Cardiac fibroblast (primary cell): ENCODE measurements at regions not wholly inside any gene's neighbourhood (a gene's known extent, or its start where the extent isn't known, plus 50 kb on each side); places are given as distances from the start of the nearest gene placed in this dataset.

Source experiments
- DNase-seq, 2 donors: peaks; one replicate each; pipeline versions ENCODE4 v3.0.0 to v3.0.0-alpha.2; 2010; ENCODE audit warnings: low read depth in 2 of 2
- H3K4me3 ChIP-seq, 2 donors: replicated peaks in 1 of 2; 1 replicate in 1 of 2; 2 replicates in 1 of 2; pipeline ENCODE4 v1.5.1; 2011; ENCODE audit warnings: low read depth in 2 of 2, low read length in 2 of 2, mild to moderate bottlenecking in 2 of 2, moderate library complexity in 1 of 2
- TF ChIP-seq, protein P1 (sequence below): IDR thresholded peaks from one replicate; pipeline ENCODE4 v1.5.1; 2011; ENCODE audit warnings: low read depth, mild to moderate bottlenecking, low read length, inconsistent platforms

DNA sequence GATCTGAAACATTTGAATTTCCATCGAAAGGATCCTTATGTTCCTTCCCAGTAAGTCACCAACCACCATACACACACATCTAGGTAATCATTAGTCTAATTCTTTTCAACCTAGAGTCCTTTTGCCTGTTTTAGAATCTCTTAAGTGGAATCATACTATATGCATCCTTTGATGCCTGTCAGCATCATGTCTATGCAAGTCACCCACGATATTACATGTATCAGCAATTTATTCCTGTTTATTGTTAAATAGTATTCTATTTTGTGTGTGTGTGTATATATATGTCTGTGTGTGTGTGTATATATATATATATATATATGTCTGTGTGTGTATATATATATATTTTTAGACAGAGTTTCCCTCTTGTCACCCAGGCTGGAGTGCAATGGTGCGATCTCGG lies 78.9 kb upstream of the RPH3AL start:
- H3K4me3 ChIP-seq = no peak overlapping the region
- TF ChIP-seq, protein P1, sequence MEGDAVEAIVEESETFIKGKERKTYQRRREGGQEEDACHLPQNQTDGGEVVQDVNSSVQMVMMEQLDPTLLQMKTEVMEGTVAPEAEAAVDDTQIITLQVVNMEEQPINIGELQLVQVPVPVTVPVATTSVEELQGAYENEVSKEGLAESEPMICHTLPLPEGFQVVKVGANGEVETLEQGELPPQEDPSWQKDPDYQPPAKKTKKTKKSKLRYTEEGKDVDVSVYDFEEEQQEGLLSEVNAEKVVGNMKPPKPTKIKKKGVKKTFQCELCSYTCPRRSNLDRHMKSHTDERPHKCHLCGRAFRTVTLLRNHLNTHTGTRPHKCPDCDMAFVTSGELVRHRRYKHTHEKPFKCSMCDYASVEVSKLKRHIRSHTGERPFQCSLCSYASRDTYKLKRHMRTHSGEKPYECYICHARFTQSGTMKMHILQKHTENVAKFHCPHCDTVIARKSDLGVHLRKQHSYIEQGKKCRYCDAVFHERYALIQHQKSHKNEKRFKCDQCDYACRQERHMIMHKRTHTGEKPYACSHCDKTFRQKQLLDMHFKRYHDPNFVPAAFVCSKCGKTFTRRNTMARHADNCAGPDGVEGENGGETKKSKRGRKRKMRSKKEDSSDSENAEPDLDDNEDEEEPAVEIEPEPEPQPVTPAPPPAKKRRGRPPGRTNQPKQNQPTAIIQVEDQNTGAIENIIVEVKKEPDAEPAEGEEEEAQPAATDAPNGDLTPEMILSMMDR = no peak
- no peak for DNase-seq

DNA sequence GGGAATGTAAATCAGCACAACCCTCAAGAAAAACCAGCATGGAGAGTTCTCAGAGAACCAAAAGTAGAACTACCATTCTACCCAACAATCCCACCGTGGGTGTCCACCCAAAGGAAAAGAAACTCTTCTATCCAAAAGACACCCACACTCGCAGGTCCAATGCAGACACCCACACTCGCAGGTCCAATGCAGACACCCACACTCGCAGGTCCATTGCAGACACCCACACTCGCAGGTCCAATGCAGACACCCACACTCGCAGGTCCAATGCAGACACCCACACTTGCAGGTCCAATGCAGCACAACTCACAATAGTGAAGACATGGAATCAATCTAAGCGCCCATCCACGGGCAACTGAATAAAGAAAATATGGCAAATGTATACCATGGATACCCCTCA lies 77.0 kb upstream of the RPH3AL start:
- no peak overlapping the region for H3K4me3 ChIP-seq
- no peak for DNase-seq
- TF ChIP-seq, protein P1 = no peak

DNA sequence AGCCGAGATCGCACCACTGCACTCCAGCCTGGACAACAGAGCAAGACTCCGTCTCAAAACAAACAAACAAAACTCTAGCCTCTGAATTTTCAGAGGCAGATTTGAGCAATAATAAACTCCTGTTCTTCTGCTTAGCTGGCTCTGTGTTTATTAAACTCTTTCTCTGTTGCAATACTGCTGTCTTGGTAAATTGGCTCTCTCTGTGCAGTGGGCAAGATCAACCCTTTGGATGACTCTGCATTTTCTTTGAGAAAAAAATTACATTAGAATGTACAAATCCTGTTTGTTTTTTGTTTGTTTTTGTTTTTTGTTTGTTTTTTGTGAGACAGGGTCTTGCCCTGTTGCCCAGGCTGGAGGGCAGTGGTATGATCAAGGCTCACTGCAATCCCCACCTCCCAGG lies 75.8 kb upstream of the RPH3AL start:
- TF ChIP-seq, protein P1 = no peak
- H3K4me3 ChIP-seq = no peak overlapping the region
- no peak for DNase-seq

DNA sequence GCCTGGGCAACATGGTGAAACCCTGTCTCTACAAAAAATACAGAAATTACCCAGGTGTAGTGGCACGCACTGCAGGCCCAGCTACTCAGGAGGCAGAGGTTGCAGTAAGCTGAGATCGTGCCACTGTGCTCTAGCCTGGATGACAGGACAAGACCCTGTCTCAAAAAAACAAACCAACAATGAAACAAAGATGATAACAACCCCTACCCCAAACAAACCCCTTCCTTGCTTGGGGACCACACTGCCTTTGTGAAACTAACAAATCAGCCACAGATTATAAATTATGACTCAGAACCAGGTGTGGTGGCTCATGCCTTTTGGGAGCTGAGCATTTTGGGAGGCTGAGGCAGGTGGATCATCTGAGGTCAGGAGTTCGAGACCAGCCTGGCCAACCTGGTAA lies 75.3 kb upstream of the RPH3AL start:
- DNase-seq = no peak
- H3K4me3 ChIP-seq = no peak overlapping the region
- TF ChIP-seq, protein P1 = no peak

DNA sequence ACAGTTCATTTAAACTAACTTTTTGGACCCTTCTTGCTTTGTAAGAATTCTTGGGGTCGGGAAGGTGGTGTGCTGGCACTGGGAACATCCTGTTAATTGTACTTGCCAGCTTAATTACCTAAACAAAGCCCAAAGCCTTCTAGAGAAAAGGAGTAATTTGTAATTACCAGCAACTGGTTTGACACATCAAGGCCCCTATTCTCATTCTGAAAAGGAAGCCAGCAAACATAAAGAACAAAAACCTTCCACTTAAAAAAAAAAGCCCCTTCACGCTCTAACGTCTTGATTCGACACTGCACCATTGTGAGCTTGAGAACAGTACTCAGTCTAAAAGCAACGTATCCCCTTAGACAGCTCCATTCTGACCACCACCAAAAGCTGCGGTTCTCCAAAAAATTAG lies 74.7 kb upstream of the RPH3AL start:
- no peak for DNase-seq
- TF ChIP-seq, protein P1 = no peak
- no peak overlapping the region for H3K4me3 ChIP-seq

DNA sequence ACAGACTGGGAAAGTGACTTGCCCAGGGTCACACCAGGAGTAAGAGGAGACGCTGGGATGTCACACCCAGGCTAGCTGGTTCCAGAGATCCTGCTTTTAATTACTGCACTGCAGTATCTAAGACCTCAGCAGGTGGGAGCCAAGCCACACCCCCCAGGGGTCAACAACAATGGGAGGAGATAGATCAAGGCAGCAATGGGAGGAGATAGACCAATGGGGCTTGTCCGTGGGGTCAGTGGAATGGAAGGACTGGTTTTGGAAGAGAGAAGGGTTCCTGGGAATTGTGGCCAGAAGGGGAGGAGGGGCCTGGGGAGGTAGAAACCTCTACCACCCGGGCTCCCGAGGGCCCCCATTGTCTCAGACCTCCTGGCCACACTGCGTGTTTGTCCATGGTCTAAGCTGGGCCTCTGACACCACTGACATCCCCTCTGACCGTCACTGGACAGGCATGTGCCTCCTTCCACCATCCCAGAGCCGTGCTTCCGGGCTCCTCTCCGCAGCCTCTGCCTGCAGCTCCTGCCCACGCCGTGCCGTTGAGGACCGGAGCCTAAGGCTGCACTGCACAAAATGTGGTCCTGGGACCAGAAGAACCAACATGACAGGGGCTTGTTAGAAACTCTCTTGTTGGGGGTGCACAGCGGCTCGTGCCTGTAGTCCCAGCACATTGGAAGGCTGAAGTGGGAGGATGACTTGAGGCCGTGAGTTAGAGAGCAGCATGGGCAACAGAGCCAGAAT lies 69.8 kb upstream of the RPH3AL start:
- H3K4me3 ChIP-seq = no peak overlapping the region
- no peak for DNase-seq
- TF ChIP-seq, protein P1 = no peak

DNA sequence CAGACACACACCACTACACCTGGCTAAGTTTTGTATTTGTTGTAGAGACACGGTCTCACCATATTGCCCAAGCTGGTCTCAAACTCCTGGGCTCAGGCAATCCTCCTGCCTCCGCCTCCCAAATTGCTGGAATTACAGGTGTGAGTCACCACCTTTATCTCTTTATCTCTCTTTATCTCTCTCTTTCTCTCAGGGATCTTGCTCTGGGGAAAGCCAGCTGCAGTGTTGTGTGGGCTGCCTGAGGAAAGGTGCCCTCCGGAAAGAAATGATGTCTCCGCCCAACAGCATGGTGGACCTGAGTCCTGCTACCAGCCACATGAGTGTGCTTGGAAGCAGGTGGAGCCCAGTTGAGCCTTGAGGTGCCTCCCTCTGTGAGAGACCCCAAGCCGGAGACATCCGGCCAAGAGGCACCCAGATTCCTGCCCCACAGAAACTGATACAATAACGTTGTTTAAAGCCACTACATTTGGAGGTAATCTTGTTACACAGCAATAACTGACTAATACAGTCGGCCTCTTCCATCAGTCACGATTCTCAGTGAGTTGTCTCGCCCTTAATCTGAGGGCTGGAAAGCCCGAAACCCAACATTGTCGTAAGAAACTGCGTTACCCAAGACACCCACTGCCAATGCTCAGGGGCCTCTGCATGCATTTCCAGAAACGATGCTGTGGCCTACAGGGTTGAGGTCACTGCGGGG lies 68.0 kb upstream of the RPH3AL start:
- no peak overlapping the region for H3K4me3 ChIP-seq
- TF ChIP-seq, protein P1 = no peak
- no peak for DNase-seq
